ENCODE measurements at regions not wholly inside any gene's neighbourhood (a gene's known extent, or its start where the extent isn't known, plus 50 kb on each side); places are given as distances from the start of the nearest gene placed in this dataset.
"Not testable (repeated sequence)": the region's sequence is repeated elsewhere in the genome, so short reads cannot be mapped to it uniquely, and the experiment has no call there.

GRCh38 chr7:29639886-29640595 lies 76.4 kb downstream of the PRR15 start:
- Histone ChIP-seq H3K4me1 (no peaks in the 10 kb centered on the region), H3K9me3 (no peaks in the 10 kb centered on the region), H3K36me3 (replicated peaks) (no peaks in the 10 kb centered on the region), H3K4me3 (no peak overlapping the region), H3K27me3 (ENCODE audit: low read depth) (no peaks in the 10 kb centered on the region)
- in situ Hi-C loops (cut with MboI; ENCODE audit: low sequenced_read_pairs) = loop anchor here (25.0 kb wide), 1 partner anchor 422 kb away; no protein-coding TSS in a partner anchor
- no peak for DNase-seq (ENCODE audit: low spot score in 2 of 2)

GRCh38 chr7:29641651-29642050 lies 78.0 kb downstream of the PRR15 start:
- no peak for DNase-seq (ENCODE audit: low spot score in 2 of 2)
- in situ Hi-C loops (cut with MboI; ENCODE audit: low sequenced_read_pairs) = loop anchor here (25.0 kb wide), 1 partner anchor 421 kb away; no protein-coding TSS in a partner anchor
- Histone ChIP-seq H3K27me3 (ENCODE audit: low read depth) (no peaks in the 10 kb centered on the region), H3K4me1 (no peaks in the 10 kb centered on the region), H3K36me3 (replicated peaks) (no peaks in the 10 kb centered on the region), H3K4me3 (no peak overlapping the region), H3K9me3 (no peaks in the 10 kb centered on the region)

- H3K27me3 ChIP-seq (ENCODE audit: low read depth) = no peaks in the 10 kb centered on the region
- no peak overlapping the region for H3K4me3 ChIP-seq
- H3K4me1 ChIP-seq = no peaks in the 10 kb centered on the region
- H3K36me3 ChIP-seq (replicated peaks) = no peaks in the 10 kb centered on the region
- in situ Hi-C loops (cut with MboI; ENCODE audit: low sequenced_read_pairs) = loop anchor here (25.0 kb wide), 1 partner anchor 420 kb away; no protein-coding TSS in a partner anchor
- DNase-seq (ENCODE audit: low spot score in 2 of 2) = no peak
- H3K9me3 ChIP-seq = no peaks in the 10 kb centered on the region
These were observed 79.0 kb downstream of the PRR15 start for GRCh38 chr7:29642494-29643155.

GRCh38 chr7:29646116-29646515 lies 82.5 kb downstream of the PRR15 start:
- in situ Hi-C loops (cut with MboI; ENCODE audit: low sequenced_read_pairs) = loop anchor here (25.0 kb wide), 1 partner anchor 416 kb away; no protein-coding TSS in a partner anchor
- DNase-seq (ENCODE audit: low spot score in 2 of 2); H3K9me3 ChIP-seq; H3K4me1 ChIP-seq; H3K36me3 ChIP-seq (replicated peaks); H3K27me3 ChIP-seq (ENCODE audit: low read depth); H3K4me3 ChIP-seq: not testable (repeated sequence)

- H3K9me3 ChIP-seq = no peaks in the 10 kb centered on the region
- no peaks in the 10 kb centered on the region for H3K27me3 ChIP-seq (ENCODE audit: low read depth)
- H3K4me1 ChIP-seq = no peaks in the 10 kb centered on the region
- H3K36me3 ChIP-seq (replicated peaks) = no peaks in the 10 kb centered on the region
- in situ Hi-C loops (cut with MboI; ENCODE audit: low sequenced_read_pairs) = loop anchor here (25.0 kb wide), 1 partner anchor 415 kb away; no protein-coding TSS in a partner anchor
- no peak for DNase-seq (ENCODE audit: low spot score in 2 of 2)
- no peak overlapping the region for H3K4me3 ChIP-seq
These were observed 83.5 kb downstream of the PRR15 start for GRCh38 chr7:29647020-29647654.

GRCh38 chr7:29647691-29648210 lies 84.1 kb downstream of the PRR15 start:
- H3K27me3 ChIP-seq (ENCODE audit: low read depth); H3K9me3 ChIP-seq; H3K4me1 ChIP-seq; DNase-seq (ENCODE audit: low spot score in 2 of 2); H3K4me3 ChIP-seq; H3K36me3 ChIP-seq (replicated peaks): not testable (repeated sequence)
- in situ Hi-C loops (cut with MboI; ENCODE audit: low sequenced_read_pairs) = loop anchor here (25.0 kb wide), 1 partner anchor 415 kb away; no protein-coding TSS in a partner anchor

- no peaks in the 10 kb centered on the region for H3K36me3 ChIP-seq (replicated peaks)
- H3K9me3 ChIP-seq = no peaks in the 10 kb centered on the region
- in situ Hi-C loops (cut with MboI; ENCODE audit: low sequenced_read_pairs) = loop anchor here (25.0 kb wide), 1 partner anchor 413 kb away; no protein-coding TSS in a partner anchor
- H3K4me1 ChIP-seq = no peaks in the 10 kb centered on the region
- no peak overlapping the region for H3K4me3 ChIP-seq
- H3K27me3 ChIP-seq (ENCODE audit: low read depth) = no peaks in the 10 kb centered on the region
- no peak for DNase-seq (ENCODE audit: low spot score in 2 of 2)
These were observed 85.5 kb downstream of the PRR15 start for GRCh38 chr7:29649028-29649716.

GRCh38 chr7:29649876-29650275 lies 86.2 kb downstream of the PRR15 start:
- in situ Hi-C loops (cut with MboI; ENCODE audit: low sequenced_read_pairs) = loop anchor here (25.0 kb wide), 1 partner anchor 412 kb away; no protein-coding TSS in a partner anchor
- Histone ChIP-seq H3K4me3 (no peak overlapping the region), H3K27me3 (ENCODE audit: low read depth) (no peaks in the 10 kb centered on the region), H3K4me1 (no peaks in the 10 kb centered on the region), H3K9me3 (no peaks in the 10 kb centered on the region), H3K36me3 (replicated peaks) (no peaks in the 10 kb centered on the region)
- no peak for DNase-seq (ENCODE audit: low spot score in 2 of 2)

- Histone ChIP-seq H3K4me3 (no peak overlapping the region), H3K4me1 (no peaks in the 10 kb centered on the region), H3K36me3 (replicated peaks) (no peaks in the 10 kb centered on the region), H3K27me3 (ENCODE audit: low read depth) (no peaks in the 10 kb centered on the region), H3K9me3 (no peaks in the 10 kb centered on the region)
- no peak for DNase-seq (ENCODE audit: low spot score in 2 of 2)
- in situ Hi-C loops (cut with MboI; ENCODE audit: low sequenced_read_pairs) = no loop called here
These were observed 87.8 kb downstream of the PRR15 start for GRCh38 chr7:29651477-29651876.

GRCh38 chr7:29652556-29652955 lies 88.9 kb downstream of the PRR15 start:
- Histone ChIP-seq H3K27me3 (ENCODE audit: low read depth) (no peaks in the 10 kb centered on the region), H3K36me3 (replicated peaks) (no peaks in the 10 kb centered on the region), H3K9me3 (no peaks in the 10 kb centered on the region), H3K4me1 (peaks cover under 1% of the 10 kb centered on the region), H3K4me3 (no peak overlapping the region)
- DNase-seq (ENCODE audit: low spot score in 2 of 2) = no peak
- in situ Hi-C loops (cut with MboI; ENCODE audit: low sequenced_read_pairs) = no loop called here

- H3K36me3 ChIP-seq (replicated peaks); H3K9me3 ChIP-seq; in situ Hi-C loops (cut with MboI; ENCODE audit: low sequenced_read_pairs); DNase-seq (ENCODE audit: low spot score in 2 of 2); H3K27me3 ChIP-seq (ENCODE audit: low read depth); H3K4me3 ChIP-seq: not testable (repeated sequence)
- H3K4me1 ChIP-seq = peaks cover 10% of the 10 kb centered on the region
These were observed 90.7 kb downstream of the PRR15 start for GRCh38 chr7:29654340-29654739.

- no peaks in the 10 kb centered on the region for H3K9me3 ChIP-seq
These were observed 93.7 kb downstream of the PRR15 start for GRCh38 chr7:29657288-29657687.

GRCh38 chr7:29657856-29658255 lies 94.2 kb downstream of the PRR15 start:
- H3K27me3 ChIP-seq (ENCODE audit: low read depth) = no peaks in the 10 kb centered on the region
- peaks cover 10% of the 10 kb centered on the region for H3K4me1 ChIP-seq
- in situ Hi-C loops (cut with MboI; ENCODE audit: low sequenced_read_pairs) = no loop called here
- H3K4me3 ChIP-seq = no peak overlapping the region
- H3K9me3 ChIP-seq = no peaks in the 10 kb centered on the region
- no peak for DNase-seq (ENCODE audit: low spot score in 2 of 2)
- no peaks in the 10 kb centered on the region for H3K36me3 ChIP-seq (replicated peaks)

More at GRCh38 chr7:29657288-29657687, 93.7 kb downstream of the PRR15 start:
- Histone ChIP-seq H3K4me3 (no peak overlapping the region), H3K36me3 (replicated peaks) (no peaks in the 10 kb centered on the region), H3K27me3 (ENCODE audit: low read depth) (no peaks in the 10 kb centered on the region), H3K4me1 (peaks cover 10% of the 10 kb centered on the region)
- in situ Hi-C loops (cut with MboI; ENCODE audit: low sequenced_read_pairs) = no loop called here
- no peak for DNase-seq (ENCODE audit: low spot score in 2 of 2)

Data from HAP-1 (cell line).